ENCODE measurements at regions not wholly inside any gene's neighbourhood (a gene's known extent, or its start where the extent isn't known, plus 50 kb on each side); places are given as distances from the start of the nearest gene placed in this dataset.
"Not testable (repeated sequence)": the region's sequence is repeated elsewhere in the genome, so short reads cannot be mapped to it uniquely, and the experiment has no call there.

GRCh38 chr7:110418659-110419280 lies 672.2 kb upstream of the LRRN3 start:
- DNase-seq (ENCODE audit: low read depth, low spot score) = no peak
- Mint-ChIP-seq H3K4me3 (no peak overlapping the region), H3K27ac (ENCODE audit: unreplicated experiment) (no peak overlapping the region), H3K36me3 (ENCODE audit: low read depth) (no peaks in the 10 kb centered on the region), H3K9me3 (no peaks in the 10 kb centered on the region), H3K4me1 (peaks cover 8% of the 10 kb centered on the region), H3K27me3 (ENCODE audit: low read depth) (no peaks in the 10 kb centered on the region)
- no peak for TF ChIP-seq CTCF (conservative IDR thresholded peaks at IDR 0.05)

GRCh38 chr7:110420788-110421187 lies 670.1 kb upstream of the LRRN3 start:
- Mint-ChIP-seq H3K27ac (ENCODE audit: unreplicated experiment) (no peak overlapping the region), H3K4me3 (no peak overlapping the region), H3K36me3 (ENCODE audit: low read depth) (no peaks in the 10 kb centered on the region), H3K4me1 (peaks cover 8% of the 10 kb centered on the region), H3K27me3 (ENCODE audit: low read depth) (no peaks in the 10 kb centered on the region), H3K9me3 (no peaks in the 10 kb centered on the region)
- TF ChIP-seq CTCF (conservative IDR thresholded peaks at IDR 0.05) = no peak
- DNase-seq (ENCODE audit: low read depth, low spot score) = no peak

GRCh38 chr7:110421490-110422241 lies 669.3 kb upstream of the LRRN3 start:
- H3K9me3 Mint-ChIP-seq = no peaks in the 10 kb centered on the region
- H3K4me3 Mint-ChIP-seq = no peak overlapping the region
- no peaks in the 10 kb centered on the region for H3K36me3 Mint-ChIP-seq (ENCODE audit: low read depth)
- no peak for TF ChIP-seq CTCF (conservative IDR thresholded peaks at IDR 0.05)
- no peak for DNase-seq (ENCODE audit: low read depth, low spot score)
- no peaks in the 10 kb centered on the region for H3K27me3 Mint-ChIP-seq (ENCODE audit: low read depth)
- H3K4me1 Mint-ChIP-seq = peaks cover 8% of the 10 kb centered on the region
- H3K27ac Mint-ChIP-seq (ENCODE audit: unreplicated experiment) = no peak overlapping the region

- Mint-ChIP-seq H3K36me3 (ENCODE audit: low read depth) (no peaks in the 10 kb centered on the region), H3K4me1 (no peaks in the 10 kb centered on the region), H3K27ac (ENCODE audit: unreplicated experiment) (no peak overlapping the region), H3K9me3 (no peaks in the 10 kb centered on the region), H3K4me3 (no peak overlapping the region), H3K27me3 (ENCODE audit: low read depth) (no peaks in the 10 kb centered on the region)
- no peak for DNase-seq (ENCODE audit: low read depth, low spot score)
- no peak for TF ChIP-seq CTCF (conservative IDR thresholded peaks at IDR 0.05)
These were observed 658.8 kb upstream of the LRRN3 start for GRCh38 chr7:110432061-110432553.

GRCh38 chr7:110438926-110439325 lies 652.0 kb upstream of the LRRN3 start:
- H3K27ac Mint-ChIP-seq (ENCODE audit: unreplicated experiment); H3K27me3 Mint-ChIP-seq (ENCODE audit: low read depth); H3K36me3 Mint-ChIP-seq (ENCODE audit: low read depth); H3K4me1 Mint-ChIP-seq; H3K4me3 Mint-ChIP-seq; DNase-seq (ENCODE audit: low read depth, low spot score); H3K9me3 Mint-ChIP-seq: not testable (repeated sequence)

- Mint-ChIP-seq H3K36me3 (ENCODE audit: low read depth) (no peaks in the 10 kb centered on the region), H3K27me3 (ENCODE audit: low read depth) (no peaks in the 10 kb centered on the region), H3K4me3 (no peak overlapping the region), H3K9me3 (no peaks in the 10 kb centered on the region), H3K4me1 (peaks cover 6% of the 10 kb centered on the region), H3K27ac (ENCODE audit: unreplicated experiment) (no peak overlapping the region)
- DNase-seq (ENCODE audit: low read depth, low spot score) = peak; percentile 32
- TF ChIP-seq CTCF (conservative IDR thresholded peaks at IDR 0.05) = peak; percentile 62
These were observed 648.5 kb upstream of the LRRN3 start for GRCh38 chr7:110442381-110442837.

Measured in neural crest cell (in vitro differentiated cells).